GM10266 (cell line): ENCODE measurements at regions not wholly inside any gene's neighbourhood (a gene's known extent, or its start where the extent isn't known, plus 50 kb on each side); places are given as distances from the start of the nearest gene placed in this dataset.

ENCODE experiments used
- DNase-seq: peaks from one replicate; pipeline ENCODE4 v3.0.0; 2012; ENCODE audit errors: extremely low spot score
- CTCF ChIP-seq: IDR thresholded peaks from 2 replicates; pipeline ENCODE4 v1.5.1; 2012; ENCODE audit warnings: mild to moderate bottlenecking, low read depth; ENCODE audit not compliant: control insufficient read depth, insufficient read depth; ENCODE audit errors: missing control alignments

DNA sequence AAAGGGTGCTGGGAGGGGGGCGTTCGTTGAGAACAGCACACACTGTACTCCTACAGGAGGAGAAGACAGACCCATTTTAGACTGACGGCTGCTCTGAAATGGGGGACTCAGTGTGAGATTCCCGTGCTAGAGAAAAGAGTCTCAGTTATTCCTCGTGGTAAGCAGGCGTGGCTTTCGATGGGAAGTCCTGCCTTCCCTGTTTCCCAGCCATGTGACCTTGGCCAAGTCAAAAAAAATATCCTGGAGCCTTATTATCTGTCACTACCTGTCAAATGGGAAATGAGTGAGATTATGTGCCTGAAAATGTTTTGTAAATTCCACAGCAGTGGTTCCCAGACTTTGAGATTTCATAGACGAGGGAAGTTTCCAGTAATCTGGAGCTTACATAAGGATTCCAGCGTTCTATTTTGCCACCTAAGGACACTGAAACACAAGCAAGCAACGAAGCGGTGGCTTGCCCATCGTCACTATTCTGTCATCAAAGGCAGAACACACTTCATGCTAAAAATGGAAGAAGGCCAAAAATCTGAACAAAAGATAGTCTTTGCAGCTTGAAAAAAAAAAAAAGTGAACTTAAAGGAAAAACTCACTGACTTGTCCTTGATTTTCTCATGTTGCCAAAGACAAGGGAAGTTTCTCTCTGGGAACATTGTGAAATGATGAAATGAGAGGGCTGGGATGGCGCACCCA lies 253.4 kb upstream of the RPL38 start:
- no peak for DNase-seq
- no peak for TF ChIP-seq CTCF

- no peak for TF ChIP-seq CTCF
- DNase-seq: no peak
Measured at GRCh38 chr17:73950593-73950914, 252.9 kb upstream of the RPL38 start.

DNA sequence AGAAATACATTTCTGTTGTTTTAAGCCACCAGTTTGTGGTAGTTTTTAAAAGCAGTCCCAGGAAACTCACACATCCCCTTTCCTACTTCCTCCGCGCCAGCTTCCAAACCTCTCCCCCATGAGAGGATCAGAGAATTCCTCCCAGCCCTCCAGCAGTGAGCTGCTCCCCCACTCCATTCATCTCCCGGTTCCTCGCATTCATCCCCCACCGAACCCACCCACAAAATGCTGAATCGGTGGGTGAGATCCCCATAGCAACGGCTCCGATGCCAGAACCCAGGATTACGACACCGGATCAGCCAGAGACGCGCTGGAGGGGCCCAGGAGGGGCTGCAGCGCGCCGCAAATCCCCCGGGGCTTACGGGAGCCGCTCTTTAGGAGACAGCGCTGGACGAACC lies 251.4 kb upstream of the RPL38 start:
- no peak for DNase-seq
- TF ChIP-seq CTCF: no peak

DNA sequence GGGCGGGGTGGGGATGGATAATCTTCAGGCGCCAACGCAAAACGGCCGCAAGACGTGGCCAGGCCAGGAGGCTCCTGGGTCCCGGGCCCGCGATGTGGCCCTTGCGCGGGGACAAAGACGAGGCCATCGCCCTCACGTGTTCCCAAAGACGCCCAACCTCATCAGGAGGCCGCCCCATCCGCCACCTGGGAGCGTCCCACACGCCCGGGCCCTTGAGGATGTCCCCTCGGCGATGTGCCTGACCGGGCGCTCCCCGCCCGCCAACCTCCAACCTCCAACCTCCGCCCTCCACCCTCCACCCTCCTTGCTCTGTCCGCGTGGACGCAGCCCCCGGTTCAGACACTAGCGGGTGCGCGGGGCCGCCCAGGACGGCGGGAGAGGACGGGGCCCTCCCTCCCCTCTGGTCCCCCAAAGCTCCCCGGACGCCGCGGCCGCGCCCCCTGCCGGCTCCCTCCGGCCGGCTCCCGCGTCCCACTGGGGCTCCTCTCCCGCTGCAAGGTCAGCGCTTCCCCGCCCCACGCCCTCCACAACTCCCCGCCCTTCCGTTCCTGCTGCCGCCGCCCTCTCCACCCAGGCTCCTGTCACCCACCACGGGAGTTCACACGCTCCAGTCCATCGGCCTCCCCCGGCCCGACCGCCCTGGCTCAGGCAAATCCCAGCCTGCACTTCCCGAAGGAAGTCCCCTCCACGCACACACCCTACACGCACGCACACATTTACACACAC lies 250.8 kb upstream of the RPL38 start:
- TF ChIP-seq CTCF: peak; percentile 41
- DNase-seq: peak; percentile 47

GRCh38 chr17:73953206-73954033 lies 250.1 kb upstream of the RPL38 start:
- TF ChIP-seq CTCF: no peak

DNA sequence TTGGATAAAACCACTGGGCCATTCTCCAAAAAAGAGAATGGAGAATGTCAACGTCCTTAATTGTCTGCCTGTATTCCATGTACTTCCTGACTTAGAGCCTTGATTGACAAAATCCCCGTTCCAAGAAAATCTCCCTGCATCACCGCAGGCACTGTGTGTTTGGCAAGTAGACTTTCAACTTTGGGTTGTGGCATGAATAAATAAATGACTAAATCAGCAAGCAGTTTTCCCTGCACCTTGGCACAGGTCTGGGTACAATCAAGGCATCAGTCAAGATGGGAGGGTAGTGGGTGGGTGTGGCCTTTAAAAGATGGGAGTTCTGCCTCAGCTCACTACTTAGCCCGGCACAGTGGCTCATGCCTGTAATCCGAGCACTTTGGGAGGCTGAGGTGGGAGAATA lies 248.5 kb upstream of the RPL38 start:
- TF ChIP-seq CTCF: no peak
- no peak for DNase-seq

More at GRCh38 chr17:73953206-73954033, 250.1 kb upstream of the RPL38 start:
- no peak for DNase-seq

DNA sequence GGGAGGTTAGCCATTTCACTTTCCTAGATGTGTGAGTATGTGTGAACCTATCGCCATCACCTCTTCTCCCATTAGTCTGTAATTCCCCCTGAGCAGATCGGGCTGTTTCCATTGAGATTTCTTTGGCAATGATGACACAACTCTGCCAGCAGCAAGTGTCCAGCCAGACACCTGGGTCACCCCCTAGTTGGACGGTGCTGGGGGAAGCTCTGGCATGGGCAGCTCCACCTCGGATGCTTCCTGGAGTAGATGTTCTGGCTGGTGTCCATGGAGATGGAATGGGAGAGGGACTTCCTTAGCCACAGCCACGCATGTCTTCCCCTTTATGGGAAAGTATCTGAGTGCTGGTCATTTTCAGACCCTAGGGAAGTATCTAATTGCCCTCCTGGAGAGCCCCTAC lies 247.9 kb upstream of the RPL38 start:
- DNase-seq: no peak
- no peak for TF ChIP-seq CTCF
